Neuronal stem cell (in vitro differentiated cells): ENCODE measurements at regions not wholly inside any gene's neighbourhood (a gene's known extent, or its start where the extent isn't known, plus 50 kb on each side); places are given as distances from the start of the nearest gene placed in this dataset.

ENCODE experiments used
- DNase-seq: peaks from one replicate; pipeline ENCODE4 v3.0.0-alpha.2; 2013; ENCODE audit warnings: low spot score
- H2AFZ ChIP-seq: one replicate; pipeline ENCODE4 v1.6.1; 2013; ENCODE audit warnings: mild to moderate bottlenecking, low read length, inconsistent platforms
- H2AK5ac ChIP-seq: 2 replicates; pipeline ENCODE4 v1.6.1; 2013; ENCODE audit warnings: low read depth, mild to moderate bottlenecking, inconsistent platforms, low read length, moderate library complexity, mixed read lengths
- H2BK120ac ChIP-seq: 2 replicates; pipeline ENCODE4 v1.6.1; 2013; ENCODE audit warnings: low read depth, mild to moderate bottlenecking, inconsistent platforms, low read length, moderate library complexity, mixed read lengths
- H2BK12ac ChIP-seq: one replicate; pipeline ENCODE4 v1.6.1; 2013; ENCODE audit warnings: low read length, inconsistent platforms
- H2BK15ac ChIP-seq: 2 replicates; pipeline ENCODE4 v1.6.1; 2013; ENCODE audit warnings: mild to moderate bottlenecking, low read length, inconsistent platforms, mixed read lengths
- H2BK5ac ChIP-seq: one replicate; pipeline ENCODE4 v1.6.1; 2013; ENCODE audit warnings: inconsistent platforms, mild to moderate bottlenecking, low read length, moderate library complexity
- H3K14ac ChIP-seq: one replicate; pipeline ENCODE4 v1.6.1; 2013; ENCODE audit warnings: low read length, inconsistent platforms
- H3K18ac ChIP-seq: 2 replicates; pipeline ENCODE4 v1.6.1; 2013; ENCODE audit warnings: low read length, inconsistent platforms
- H3K23ac ChIP-seq: 2 replicates; pipeline ENCODE4 v1.6.1; 2013; ENCODE audit warnings: low read depth, mild to moderate bottlenecking, mixed read lengths, low read length, inconsistent platforms; ENCODE audit not compliant: poor library complexity
- H3K27ac ChIP-seq: replicated peaks from 3 replicates; pipeline ENCODE4 v1.5.1; 2013; ENCODE audit warnings: low read length, inconsistent platforms
- H3K27me3 ChIP-seq, 3 experiments: 2 replicates each; pipeline ENCODE4 v1.6.1; 2013; ENCODE audit warnings: low read length in 3 of 3, mild to moderate bottlenecking in 2 of 3, inconsistent platforms in 1 of 3, low read depth in 1 of 3, mixed read lengths in 1 of 3, moderate library complexity in 1 of 3; ENCODE audit not compliant: control insufficient read depth in 3 of 3, insufficient read depth in 3 of 3
- H3K36me3 ChIP-seq, 2 donors: replicated peaks in 1 of 2; 2 replicates each; pipeline ENCODE4 v1.6.1; 2013; ENCODE audit warnings: low read length in 2 of 2; ENCODE audit not compliant: control insufficient read depth in 2 of 2, insufficient read depth in 2 of 2
- H3K4ac ChIP-seq: 2 replicates; pipeline ENCODE4 v1.6.1; 2013; ENCODE audit warnings: inconsistent platforms, mild to moderate bottlenecking, low read length, moderate library complexity
- H3K4me1 ChIP-seq, 2 donors: 1 replicate in 1 of 2; 2 replicates in 1 of 2; pipeline ENCODE4 v1.6.1; 2013; ENCODE audit warnings: low read length in 2 of 2, low read depth in 1 of 2; ENCODE audit not compliant: control insufficient read depth in 2 of 2, insufficient read depth in 1 of 2
- H3K4me2 ChIP-seq: one replicate; pipeline ENCODE4 v1.6.1; 2013; ENCODE audit warnings: mild to moderate bottlenecking, low read length, inconsistent platforms; ENCODE audit not compliant: insufficient read depth, poor library complexity, severe bottlenecking
- H3K4me3 ChIP-seq, 2 donors: 2 replicates each; pipeline ENCODE4 v1.5.1; 2013; ENCODE audit warnings: low read length in 2 of 2, mild to moderate bottlenecking in 2 of 2, inconsistent platforms in 1 of 2, moderate library complexity in 1 of 2
- H3K79me1 ChIP-seq: one replicate; pipeline ENCODE4 v1.6.1; 2013; ENCODE audit warnings: low read depth, mild to moderate bottlenecking, inconsistent platforms, low read length, moderate library complexity
- H3K9ac ChIP-seq: one replicate; pipeline ENCODE4 v1.6.1; 2013; ENCODE audit warnings: mild to moderate bottlenecking, low read depth, low read length, inconsistent platforms; ENCODE audit not compliant: poor library complexity
- H3K9me3 ChIP-seq, 2 donors: replicated peaks in 1 of 2; 2 replicates each; pipeline versions ENCODE3 to v1.6.1; 2013; ENCODE audit warnings: low read length in 2 of 2, mild to moderate bottlenecking in 2 of 2, inconsistent platforms in 1 of 2, low read depth in 1 of 2, mixed read lengths in 1 of 2, moderate library complexity in 1 of 2; ENCODE audit not compliant: control insufficient read depth in 2 of 2, insufficient read depth in 1 of 2
- H4K8ac ChIP-seq: one replicate; pipeline ENCODE4 v1.6.1; 2013; ENCODE audit warnings: low read depth, mild to moderate bottlenecking, inconsistent platforms, low read length, moderate library complexity
- H4K91ac ChIP-seq: one replicate; pipeline ENCODE4 v1.6.1; 2013; ENCODE audit warnings: low read length, low read depth, mild to moderate bottlenecking, inconsistent platforms; ENCODE audit not compliant: poor library complexity
- WGBS, 2 donors: extraction: QIAGEN DNeasy Blood & Tissue Kit; methylation state at CpG; one replicate each; pipeline ENCODE4 v1.1.7; 2013; ENCODE audit warnings: missing lambda C conversion rate in 2 of 2, mixed read lengths in 1 of 2; ENCODE audit not compliant: insufficient read length in 2 of 2, insufficient replicate concordance in 1 of 2; ENCODE audit errors: extremely low coverage in 2 of 2; 5-methylcytosine and 5-hydroxymethylcytosine counted together

DNA sequence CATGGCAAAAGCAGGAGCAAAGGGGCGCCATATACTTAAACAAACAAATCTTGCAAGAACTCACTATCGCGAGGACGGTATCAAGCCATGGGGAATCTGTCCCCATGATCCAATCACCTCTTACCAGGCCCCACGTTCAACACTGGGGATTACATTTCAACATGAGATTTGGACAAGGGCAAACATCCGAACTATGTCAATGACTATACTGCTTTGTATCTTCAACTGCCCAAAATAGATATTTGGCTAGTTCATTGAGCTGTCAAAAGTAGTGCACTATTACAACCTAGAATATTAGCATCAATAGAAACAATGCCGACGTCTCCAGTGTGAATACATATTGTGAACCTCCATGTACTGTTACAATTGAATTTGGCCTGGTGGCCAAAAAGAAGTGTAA, 760.4 kb downstream of the MCTP2 start:
- Histone ChIP-seq H3K27me3 (no peaks in the 10 kb centered on the region), H3K9ac (no peak overlapping the region), H3K4me2 (no peak overlapping the region), H3K36me3 (no peaks in the 10 kb centered on the region), H2BK15ac (no peak overlapping the region), H3K14ac (no peak overlapping the region), H4K8ac (no peak overlapping the region), H3K23ac (no peak overlapping the region), H3K27ac (no peak overlapping the region), H2BK120ac (no peak overlapping the region), H3K9me3 (no peaks in the 10 kb centered on the region), H4K91ac (no peak overlapping the region), H3K4me1 (no peaks in the 10 kb centered on the region), H3K4ac (no peak overlapping the region), H3K79me1 (no peaks in the 10 kb centered on the region), H3K4me3 (no peak overlapping the region), H2BK12ac (no peak overlapping the region), H2AK5ac (no peak overlapping the region), H2BK5ac (no peak overlapping the region), H3K18ac (no peak overlapping the region), H2AFZ (no peak overlapping the region)
- DNase-seq: no peak
- WGBS, 2 donors: no CpG with 5 or more reads among the region's 8 CpGs

- Histone ChIP-seq H2AK5ac (no peak overlapping the region), H3K36me3 (no peaks in the 10 kb centered on the region), H3K9ac (no peak overlapping the region), H2BK15ac (no peak overlapping the region), H4K8ac (no peak overlapping the region), H3K4me2 (no peak overlapping the region), H3K79me1 (no peaks in the 10 kb centered on the region), H2AFZ (no peak overlapping the region), H3K18ac (no peak overlapping the region), H3K4me1 (no peaks in the 10 kb centered on the region), H3K4ac (no peak overlapping the region), H3K9me3 (no peaks in the 10 kb centered on the region), H2BK120ac (no peak overlapping the region), H2BK12ac (no peak overlapping the region), H3K27me3 (no peaks in the 10 kb centered on the region), H3K4me3 (no peak overlapping the region), H2BK5ac (no peak overlapping the region), H4K91ac (no peak overlapping the region), H3K14ac (no peak overlapping the region), H3K27ac (no peak overlapping the region), H3K23ac (no peak overlapping the region)
- no CpG with 5 or more reads among the region's 1 CpG for WGBS, 2 donors
- no peak for DNase-seq
Measured at GRCh38 chr15:95009635-95010034, 778.3 kb downstream of the MCTP2 start.

DNA sequence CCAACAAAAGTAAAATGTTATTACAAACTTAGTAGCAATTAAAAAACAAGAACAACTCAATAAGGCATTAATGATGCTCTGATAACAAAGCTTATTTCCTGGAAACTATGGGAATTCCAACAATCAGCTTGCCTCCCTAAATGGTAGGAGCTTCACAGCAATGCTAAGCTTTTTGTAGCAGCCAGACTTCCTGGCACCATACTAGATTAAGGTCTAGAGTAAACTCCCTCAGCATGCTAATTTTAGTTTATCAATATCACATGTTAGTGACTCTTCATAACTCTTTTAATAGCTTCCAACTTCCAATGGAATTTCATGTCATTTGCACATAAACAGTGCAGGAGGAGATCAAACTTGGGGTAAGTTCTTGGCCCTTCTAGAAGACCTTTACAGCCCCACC, 782.0 kb downstream of the MCTP2 start:
- Histone ChIP-seq H3K36me3 (no peaks in the 10 kb centered on the region), H3K18ac (no peak overlapping the region), H2AK5ac (no peak overlapping the region), H3K27me3 (no peaks in the 10 kb centered on the region), H3K4ac (no peak overlapping the region), H3K23ac (no peak overlapping the region), H3K4me3 (no peak overlapping the region), H3K4me1 (no peaks in the 10 kb centered on the region), H3K14ac (no peak overlapping the region), H3K27ac (no peak overlapping the region), H2BK5ac (no peak overlapping the region), H3K9me3 (peaks cover 0 to 2% of the 10 kb centered on the region in 2 donors), H2AFZ (no peak overlapping the region), H3K4me2 (no peak overlapping the region), H4K91ac (no peak overlapping the region), H3K79me1 (no peaks in the 10 kb centered on the region), H2BK15ac (no peak overlapping the region), H3K9ac (no peak overlapping the region), H2BK120ac (no peak overlapping the region), H4K8ac (no peak overlapping the region), H2BK12ac (no peak overlapping the region)
- no peak for DNase-seq

DNA sequence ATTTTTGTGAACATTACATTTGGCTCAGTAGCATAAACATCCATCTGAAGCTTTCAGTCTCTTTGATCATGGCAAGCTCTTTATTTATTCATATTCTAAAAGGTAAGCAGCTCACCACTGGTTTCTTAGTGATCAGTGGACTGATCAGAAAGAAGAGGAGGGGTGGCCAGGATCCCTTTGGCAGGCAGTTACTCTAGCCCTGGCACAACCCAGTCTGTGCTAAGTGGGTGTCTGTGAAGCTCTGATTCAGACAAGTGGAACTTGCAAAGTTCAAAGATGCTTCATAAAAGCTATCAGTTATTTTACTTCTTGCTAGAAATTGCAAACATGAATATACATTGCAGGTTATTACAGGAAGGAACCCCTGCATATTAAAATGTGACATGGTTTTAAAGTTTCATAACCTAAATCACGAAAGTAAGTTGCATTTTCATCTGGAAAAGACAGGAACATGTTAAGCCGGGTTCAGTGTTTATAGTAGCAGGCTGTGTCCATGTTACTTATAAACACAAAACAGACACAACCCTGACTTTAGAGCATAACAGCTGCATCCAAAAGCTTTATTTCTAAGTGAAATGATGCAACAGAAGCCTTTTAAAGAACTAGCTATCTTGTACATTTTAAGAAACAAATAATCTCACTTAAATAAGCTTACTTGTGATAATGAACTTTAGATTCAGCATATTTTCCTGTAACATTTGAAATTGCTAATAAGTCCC, 785.3 kb downstream of the MCTP2 start:
- no peak overlapping the region for H4K8ac ChIP-seq
- H2BK15ac ChIP-seq: no peak overlapping the region
- H3K4me2 ChIP-seq: no peak overlapping the region
- no peaks in the 10 kb centered on the region for H3K79me1 ChIP-seq
- H2BK12ac ChIP-seq: no peak overlapping the region
- no peak overlapping the region for H3K9ac ChIP-seq
- no peaks in the 10 kb centered on the region for H3K36me3 ChIP-seq
- no peak overlapping the region for H2BK5ac ChIP-seq
- WGBS, 2 donors: no CpG with 5 or more reads among the region's 2 CpGs
- DNase-seq: no peak
- no peak overlapping the region for H3K23ac ChIP-seq
- no peak overlapping the region for H3K4ac ChIP-seq
- H3K9me3 ChIP-seq: peaks cover 0 to 2% of the 10 kb centered on the region in 2 donors
- no peaks in the 10 kb centered on the region for H3K27me3 ChIP-seq
- no peak overlapping the region for H2AK5ac ChIP-seq
- H2BK120ac ChIP-seq: no peak overlapping the region
- no peak overlapping the region for H2AFZ ChIP-seq
- H4K91ac ChIP-seq: no peak overlapping the region
- no peak overlapping the region for H3K27ac ChIP-seq
- no peaks in the 10 kb centered on the region for H3K4me1 ChIP-seq
- no peak overlapping the region for H3K18ac ChIP-seq
- H3K14ac ChIP-seq: no peak overlapping the region
- no peak overlapping the region for H3K4me3 ChIP-seq
